PC-9 (cell line): ENCODE measurements at regions not wholly inside any gene's neighbourhood (a gene's known extent, or its start where the extent isn't known, plus 50 kb on each side); places are given as distances from the start of the nearest gene placed in this dataset.

Source experiments
- CTCF ChIP-seq: fragments of 200-600 bp; sonication (generic); conservative IDR thresholded peaks from 2 replicates; pipeline ENCODE4 v1.6.1; 2017; ENCODE audit warnings: mixed run types, antibody characterized with exemption, mild to moderate bottlenecking, moderate library complexity
- EZH2 ChIP-seq: fragments of 200-600 bp; sonication (generic); IDR thresholded peaks from 2 replicates; pipeline ENCODE4 v1.8.0; 2017; ENCODE audit warnings: antibody characterized with exemption, low read depth

- TF ChIP-seq CTCF (no peak), EZH2 (no peak)
Measured at GRCh38 chr14:81953419-81953818, 419.8 kb upstream of the SEL1L start.
